ENCODE measurements at regions not wholly inside any gene's neighbourhood (a gene's known extent, or its start where the extent isn't known, plus 50 kb on each side); places are given as distances from the start of the nearest gene placed in this dataset.
"Not testable (repeated sequence)": the region's sequence is repeated elsewhere in the genome, so short reads cannot be mapped to it uniquely, and the experiment has no call there.

- Histone ChIP-seq H3K4me3 (ENCODE audit: control insufficient read depth in 1 of 2, extremely low read depth in 1 of 2, low read length in 1 of 2) (no peak overlapping the region), H3K27ac (ENCODE audit: low read length) (no peak overlapping the region), H3K4me1 (ENCODE audit: control insufficient read depth in 1 of 2, extremely low read depth in 1 of 2, insufficient read depth in 2 of 2, low read length in 2 of 2) (no peaks in the 10 kb centered on the region), H3K27me3 (replicated peaks in 1 of 2; ENCODE audit: control insufficient read depth in 2 of 2, extremely low read depth in 1 of 2, insufficient read depth in 2 of 2, low read length in 1 of 2) (no peaks in the 10 kb centered on the region), H3K9me3 (no peaks in the 10 kb centered on the region), H3K36me3 (ENCODE audit: control insufficient read depth in 2 of 2, extremely low read depth in 1 of 2, insufficient read depth in 1 of 2, low read length in 1 of 2) (no peaks in the 10 kb centered on the region)
- no peak for DNase-seq
- no peaks in the 10 kb centered on the region for H3K36me3 Mint-ChIP-seq
- ChIA-PET POLR2A (no interaction called here), CTCF (no interaction called here)
- H3K4me1 Mint-ChIP-seq: no peaks in the 10 kb centered on the region
- H3K27ac Mint-ChIP-seq: no peak overlapping the region
- no CpG with 5 or more reads among the region's 1 CpG for WGBS (ENCODE audit: insufficient coverage)
- peaks cover 0 to 4% (median 4%) of the 10 kb centered on the region in 3 donors for H3K9me3 Mint-ChIP-seq
- H3K4me3 Mint-ChIP-seq: no peak overlapping the region
- peaks cover 3 to 16% of the 10 kb centered on the region in 2 donors for H3K27me3 Mint-ChIP-seq
- no peak for ATAC-seq (replicated peaks in 1 of 4)
These were observed 326.4 kb downstream of the DCHS2 start for GRCh38 chr4:154164931-154165839.

DNA sequence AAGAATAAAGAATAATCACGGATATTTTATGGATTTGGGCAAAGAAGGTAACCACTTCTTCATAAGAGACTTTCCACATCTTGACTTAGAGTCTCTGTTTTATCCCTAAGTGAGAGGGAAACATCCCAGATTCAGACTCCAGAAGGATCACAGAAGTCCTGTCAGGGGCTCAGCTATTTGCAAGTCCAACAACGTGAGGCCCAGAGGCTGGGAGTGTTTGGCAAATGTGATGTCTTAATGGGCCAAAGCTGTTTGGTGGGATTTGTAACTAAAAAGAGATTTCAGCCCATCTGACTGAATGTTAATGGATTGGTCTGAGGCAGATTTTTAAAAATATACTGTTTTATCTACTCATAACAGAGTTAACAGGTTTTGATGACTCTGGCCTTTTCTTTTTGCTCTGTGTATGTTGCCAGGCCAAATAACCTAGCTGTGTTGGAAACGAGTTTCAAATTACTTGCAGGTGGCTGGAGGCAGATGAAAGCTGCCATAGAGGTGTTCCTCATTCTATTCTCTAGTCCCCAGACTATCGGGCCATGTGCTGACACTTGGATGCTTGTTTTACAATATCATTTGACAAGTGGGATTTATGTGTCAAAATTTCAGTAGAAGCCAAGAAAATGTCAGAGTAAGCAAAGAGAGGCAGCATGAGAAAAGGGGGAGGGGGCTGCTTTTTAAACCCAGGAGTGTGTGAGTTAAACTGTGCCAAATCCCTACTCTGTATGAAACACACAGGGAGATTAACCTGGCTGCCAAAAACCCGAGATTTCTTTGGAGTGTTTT lies 330.9 kb downstream of the DCHS2 start:
- H3K27me3 ChIP-seq (replicated peaks in 1 of 2; ENCODE audit: control insufficient read depth in 2 of 2, extremely low read depth in 1 of 2, insufficient read depth in 2 of 2, low read length in 1 of 2): no peaks in the 10 kb centered on the region
- H3K4me1 ChIP-seq (ENCODE audit: control insufficient read depth in 1 of 2, extremely low read depth in 1 of 2, insufficient read depth in 2 of 2, low read length in 2 of 2): no peaks in the 10 kb centered on the region
- H3K4me1 Mint-ChIP-seq: no peaks in the 10 kb centered on the region
- H3K4me3 Mint-ChIP-seq: no peak overlapping the region
- POLR2A ChIA-PET: no interaction called here
- ATAC-seq (replicated peaks in 1 of 4) (no peak), DNase-seq (no peak)
- H3K27ac Mint-ChIP-seq: no peak overlapping the region
- no peak overlapping the region for H3K4me3 ChIP-seq (ENCODE audit: control insufficient read depth in 1 of 2, extremely low read depth in 1 of 2, low read length in 1 of 2)
- no peaks in the 10 kb centered on the region for H3K36me3 ChIP-seq (ENCODE audit: control insufficient read depth in 2 of 2, extremely low read depth in 1 of 2, insufficient read depth in 1 of 2, low read length in 1 of 2)
- WGBS (ENCODE audit: insufficient coverage): 28% methylated on average over 2 of the region's 5 CpGs
- H3K9me3 ChIP-seq: no peaks in the 10 kb centered on the region
- CTCF ChIA-PET: no interaction called here
- H3K27me3 Mint-ChIP-seq: peaks cover 12 to 29% of the 10 kb centered on the region in 2 donors
- no peaks in the 10 kb centered on the region for H3K36me3 Mint-ChIP-seq
- H3K27ac ChIP-seq (ENCODE audit: low read length): no peak overlapping the region
- H3K9me3 Mint-ChIP-seq: peaks cover 0 to 10% (median 4%) of the 10 kb centered on the region in 3 donors

- H3K27me3 ChIP-seq (replicated peaks in 1 of 2; ENCODE audit: control insufficient read depth in 2 of 2, extremely low read depth in 1 of 2, insufficient read depth in 2 of 2, low read length in 1 of 2): no peaks in the 10 kb centered on the region
- no peak overlapping the region for H3K27ac Mint-ChIP-seq
- H3K36me3 ChIP-seq (ENCODE audit: control insufficient read depth in 2 of 2, extremely low read depth in 1 of 2, insufficient read depth in 1 of 2, low read length in 1 of 2): no peaks in the 10 kb centered on the region
- no peaks in the 10 kb centered on the region for H3K9me3 ChIP-seq
- no peak for DNase-seq
- ChIA-PET POLR2A (no interaction called here), CTCF (no interaction called here)
- no peaks in the 10 kb centered on the region for H3K36me3 Mint-ChIP-seq
- H3K4me3 ChIP-seq (ENCODE audit: control insufficient read depth in 1 of 2, extremely low read depth in 1 of 2, low read length in 1 of 2): no peak overlapping the region
- H3K4me1 ChIP-seq (ENCODE audit: control insufficient read depth in 1 of 2, extremely low read depth in 1 of 2, insufficient read depth in 2 of 2, low read length in 2 of 2): no peaks in the 10 kb centered on the region
- no peak for ATAC-seq (replicated peaks in 1 of 4)
- no peak overlapping the region for H3K27ac ChIP-seq (ENCODE audit: low read length)
- H3K27me3 Mint-ChIP-seq: peaks cover 12 to 25% of the 10 kb centered on the region in 2 donors
- no peak overlapping the region for H3K4me3 Mint-ChIP-seq
- no peaks in the 10 kb centered on the region for H3K4me1 Mint-ChIP-seq
- H3K9me3 Mint-ChIP-seq: peaks cover 0 to 6% (median 0%) of the 10 kb centered on the region in 3 donors
- 100% methylated on average over 1 of the region's 6 CpGs for WGBS (ENCODE audit: insufficient coverage)
These were observed 333.0 kb downstream of the DCHS2 start for GRCh38 chr4:154158361-154159155.

- WGBS (ENCODE audit: insufficient coverage): 83% methylated on average over 7 of the region's 13 CpGs
These were observed 339.1 kb downstream of the DCHS2 start for GRCh38 chr4:154152546-154152945.

DNA sequence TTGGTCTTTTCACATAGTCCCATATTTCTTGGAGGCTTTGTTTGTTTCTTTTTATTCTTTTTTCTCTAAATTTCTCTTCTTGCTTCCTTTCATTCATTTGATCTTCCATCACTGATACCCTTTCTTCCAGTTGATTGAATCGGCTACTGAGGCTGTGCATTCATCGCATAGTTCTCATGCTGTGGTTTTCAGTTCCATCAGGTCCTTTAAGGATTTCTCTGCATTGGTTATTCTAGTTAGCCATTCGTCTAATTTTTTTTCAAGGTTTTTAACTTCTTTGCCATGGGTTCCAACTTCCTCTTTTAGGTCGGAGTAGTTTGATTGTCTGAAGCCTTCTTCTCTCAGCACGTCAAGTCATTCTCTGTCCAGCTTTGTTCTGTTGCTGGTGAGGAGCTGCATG lies 342.4 kb downstream of the DCHS2 start:
- H3K9me3 Mint-ChIP-seq; H3K4me1 ChIP-seq (ENCODE audit: control insufficient read depth in 1 of 2, extremely low read depth in 1 of 2, insufficient read depth in 2 of 2, low read length in 2 of 2); H3K9me3 ChIP-seq; H3K27me3 ChIP-seq (replicated peaks in 1 of 2; ENCODE audit: control insufficient read depth in 2 of 2, extremely low read depth in 1 of 2, insufficient read depth in 2 of 2, low read length in 1 of 2); H3K36me3 ChIP-seq (ENCODE audit: control insufficient read depth in 2 of 2, extremely low read depth in 1 of 2, insufficient read depth in 1 of 2, low read length in 1 of 2); H3K36me3 Mint-ChIP-seq; H3K4me3 ChIP-seq (ENCODE audit: control insufficient read depth in 1 of 2, extremely low read depth in 1 of 2, low read length in 1 of 2); H3K4me1 Mint-ChIP-seq; POLR2A ChIA-PET; DNase-seq; ATAC-seq (replicated peaks in 1 of 4); H3K4me3 Mint-ChIP-seq; CTCF ChIA-PET; H3K27ac ChIP-seq (ENCODE audit: low read length); H3K27ac Mint-ChIP-seq: not testable (repeated sequence)
- 0% methylated on average over 1 of the region's 5 CpGs for WGBS (ENCODE audit: insufficient coverage)
- peaks cover 4 to 11% of the 10 kb centered on the region in 2 donors for H3K27me3 Mint-ChIP-seq

More at GRCh38 chr4:154152546-154152945, 339.1 kb downstream of the DCHS2 start:
- ATAC-seq (replicated peaks in 1 of 4) (no peak), DNase-seq (no peak)
- Mint-ChIP-seq H3K4me1 (no peaks in the 10 kb centered on the region), H3K27me3 (peaks cover 4 to 14% of the 10 kb centered on the region in 2 donors), H3K9me3 (no peaks in the 10 kb centered on the region), H3K27ac (no peak overlapping the region), H3K36me3 (no peaks in the 10 kb centered on the region), H3K4me3 (no peak overlapping the region)
- Histone ChIP-seq H3K27ac (ENCODE audit: low read length) (no peak overlapping the region), H3K4me1 (ENCODE audit: control insufficient read depth in 1 of 2, extremely low read depth in 1 of 2, insufficient read depth in 2 of 2, low read length in 2 of 2) (no peaks in the 10 kb centered on the region), H3K4me3 (ENCODE audit: control insufficient read depth in 1 of 2, extremely low read depth in 1 of 2, low read length in 1 of 2) (no peak overlapping the region), H3K36me3 (ENCODE audit: control insufficient read depth in 2 of 2, extremely low read depth in 1 of 2, insufficient read depth in 1 of 2, low read length in 1 of 2) (no peaks in the 10 kb centered on the region), H3K27me3 (replicated peaks in 1 of 2; ENCODE audit: control insufficient read depth in 2 of 2, extremely low read depth in 1 of 2, insufficient read depth in 2 of 2, low read length in 1 of 2) (no peaks in the 10 kb centered on the region), H3K9me3 (no peaks in the 10 kb centered on the region)
- CTCF ChIA-PET: no interaction called here
- POLR2A ChIA-PET: no interaction called here

- Histone ChIP-seq H3K27me3 (replicated peaks in 1 of 2; ENCODE audit: control insufficient read depth in 2 of 2, extremely low read depth in 1 of 2, insufficient read depth in 2 of 2, low read length in 1 of 2) (no peaks in the 10 kb centered on the region), H3K4me1 (ENCODE audit: control insufficient read depth in 1 of 2, extremely low read depth in 1 of 2, insufficient read depth in 2 of 2, low read length in 2 of 2) (no peaks in the 10 kb centered on the region), H3K9me3 (no peaks in the 10 kb centered on the region), H3K4me3 (ENCODE audit: control insufficient read depth in 1 of 2, extremely low read depth in 1 of 2, low read length in 1 of 2) (no peak overlapping the region), H3K27ac (ENCODE audit: low read length) (no peak overlapping the region), H3K36me3 (ENCODE audit: control insufficient read depth in 2 of 2, extremely low read depth in 1 of 2, insufficient read depth in 1 of 2, low read length in 1 of 2) (no peaks in the 10 kb centered on the region)
- no peaks in the 10 kb centered on the region for H3K4me1 Mint-ChIP-seq
- peaks cover 0 to 3% of the 10 kb centered on the region in 2 donors for H3K27me3 Mint-ChIP-seq
- no peak overlapping the region for H3K4me3 Mint-ChIP-seq
- 78% methylated on average over 4 of the region's 6 CpGs for WGBS (ENCODE audit: insufficient coverage)
- no peak for DNase-seq
- H3K27ac Mint-ChIP-seq: no peak overlapping the region
- no peaks in the 10 kb centered on the region for H3K9me3 Mint-ChIP-seq
- H3K36me3 Mint-ChIP-seq: no peaks in the 10 kb centered on the region
- POLR2A ChIA-PET: interaction anchor here in 1 of 2 donors (0.6 kb wide), 1 partner anchor 154 kb away, joined by 3 read pairs; no protein-coding TSS in a partner anchor
- CTCF ChIA-PET: no interaction called here
- no peak for ATAC-seq (replicated peaks in 1 of 4)
These were observed 347.9 kb downstream of the DCHS2 start for GRCh38 chr4:154143720-154144119.

Measured in T-cell (primary cell).